SK-N-SH treated with all-trans-retinoic acid at 6 μM for 48 hours (cell line): ENCODE measurements at regions not wholly inside any gene's neighbourhood (a gene's known extent, or its start where the extent isn't known, plus 50 kb on each side); places are given as distances from the start of the nearest gene placed in this dataset.

Experiments
- ATAC-seq: fragments of 200-7000 bp; cut with Tn5 transposase; 3 replicates; pipeline ENCODE4 v1.9.1; 2020; ENCODE audit warnings: mild to moderate bottlenecking, moderate library complexity
- ARNTL ChIP-seq: fragments of 450-650 bp; formaldehyde crosslinking; IDR thresholded peaks from 2 replicates; pipeline ENCODE4 v1.5.0; 2020; ENCODE audit warnings: low read depth, mild to moderate bottlenecking, moderate library complexity, borderline replicate concordance
- BACH2 ChIP-seq: fragments of 250-450 bp; sonication (Bioruptor Pico); IDR thresholded peaks from 2 replicates; pipeline ENCODE4 v1.9.0; 2021; ENCODE audit warnings: mild to moderate bottlenecking, borderline replicate concordance
- CREB5 ChIP-seq: fragments of 250-450 bp; sonication (Bioruptor Pico); IDR thresholded peaks from 2 replicates; pipeline ENCODE4 v1.5.1; 2020; ENCODE audit warnings: low read depth, mild to moderate bottlenecking, moderate library complexity
- CSDC2 ChIP-seq: fragments of 250-450 bp; sonication (Bioruptor Pico); IDR thresholded peaks from 2 replicates; pipeline ENCODE4 v1.5.0; 2020; ENCODE audit warnings: mild to moderate bottlenecking, moderate library complexity
- CSRNP3 ChIP-seq: fragments of 250-450 bp; sonication (Bioruptor Pico); IDR thresholded peaks from 2 replicates; pipeline ENCODE4 v1.5.1; 2021; ENCODE audit warnings: mild to moderate bottlenecking, moderate library complexity
- ISL1 ChIP-seq: fragments of 250-450 bp; sonication (Bioruptor Pico); IDR thresholded peaks from 2 replicates; pipeline ENCODE4 v2.1.2; 2022; ENCODE audit warnings: mild to moderate bottlenecking, moderate library complexity
- PATZ1 ChIP-seq: fragments of 250-450 bp; sonication (Bioruptor Pico); IDR thresholded peaks from 2 replicates; pipeline ENCODE4 v1.8.0; 2020; ENCODE audit warnings: mild to moderate bottlenecking, moderate library complexity, borderline replicate concordance
- SNAI2 ChIP-seq: fragments of 250-450 bp; sonication (Bioruptor Pico); IDR thresholded peaks from 2 replicates; pipeline ENCODE4 v1.5.0; 2020; ENCODE audit warnings: mild to moderate bottlenecking, moderate library complexity
- TCF4 ChIP-seq: fragments of 250-450 bp; sonication (Bioruptor Pico); IDR thresholded peaks from 2 replicates; pipeline ENCODE4 v1.8.0; 2021; ENCODE audit warnings: mild to moderate bottlenecking, moderate library complexity, borderline replicate concordance
- TOX ChIP-seq: fragments of 250-450 bp; sonication (Bioruptor Pico); IDR thresholded peaks from 2 replicates; pipeline ENCODE4 v1.8.0; 2021; ENCODE audit warnings: mild to moderate bottlenecking, moderate library complexity, borderline replicate concordance
- TSHZ2 ChIP-seq: fragments of 250-450 bp; sonication (Bioruptor Pico); IDR thresholded peaks from 2 replicates; pipeline ENCODE4 v1.5.0; 2020; ENCODE audit warnings: mild to moderate bottlenecking, moderate library complexity
- ZC3H10 ChIP-seq: fragments of 250-450 bp; sonication (Bioruptor Pico); IDR thresholded peaks from 2 replicates; pipeline ENCODE4 v1.5.1; 2021; ENCODE audit warnings: mild to moderate bottlenecking, moderate library complexity
- ZFP3 ChIP-seq: fragments of 250-450 bp; sonication (Bioruptor Pico); IDR thresholded peaks from 2 replicates; pipeline ENCODE4 v1.5.0; 2020; ENCODE audit warnings: mild to moderate bottlenecking, moderate library complexity
- ZNF565 ChIP-seq: fragments of 450-650 bp; formaldehyde crosslinking; conservative IDR thresholded peaks from 2 replicates; pipeline ENCODE4 v1.5.0; 2020; ENCODE audit warnings: low read depth, mild to moderate bottlenecking, moderate library complexity
- ZNF70 ChIP-seq: fragments of 450-650 bp; formaldehyde crosslinking; IDR thresholded peaks from 2 replicates; pipeline ENCODE4 v1.5.0; 2020; ENCODE audit warnings: mild to moderate bottlenecking, moderate library complexity
- ZNF8 ChIP-seq: fragments of 450-650 bp; formaldehyde crosslinking; IDR thresholded peaks from 2 replicates; pipeline ENCODE4 v1.5.0; 2020; ENCODE audit warnings: mild to moderate bottlenecking, moderate library complexity

GRCh38 chr5:4642525-4642924, 497.6 kb upstream of the ADAMTS16 start:
- no peak for TF ChIP-seq ZNF70 (CRISPR knock-in tag)
- no peak for TF ChIP-seq PATZ1 (CRISPR knock-in tag)
- TF ChIP-seq CSRNP3 = no peak
- no peak for TF ChIP-seq ZNF565
- no peak for TF ChIP-seq ISL1 (CRISPR knock-in tag)
- TF ChIP-seq TOX (CRISPR knock-in tag) = no peak
- TF ChIP-seq ZC3H10 = no peak
- TF ChIP-seq ZNF8 (CRISPR knock-in tag) = no peak
- no peak for ATAC-seq

GRCh38 chr5:4643190-4643589, 496.9 kb upstream of the ADAMTS16 start:
- ATAC-seq = no peak
- TF ChIP-seq TSHZ2 (CRISPR knock-in tag) = no peak
- no peak for TF ChIP-seq SNAI2 (CRISPR knock-in tag)
- no peak for TF ChIP-seq ZNF565
- TF ChIP-seq ZNF8 (CRISPR knock-in tag) = no peak
- TF ChIP-seq CSRNP3 = no peak
- TF ChIP-seq ZC3H10 = no peak
- no peak for TF ChIP-seq TCF4 (CRISPR knock-in tag)
- TF ChIP-seq CREB5 (CRISPR knock-in tag) = no peak
- TF ChIP-seq ARNTL (CRISPR knock-in tag) = no peak
- no peak for TF ChIP-seq PATZ1 (CRISPR knock-in tag)

- no peak for ATAC-seq
- no peak for TF ChIP-seq ZFP3 (CRISPR knock-in tag)
- TF ChIP-seq ARNTL (CRISPR knock-in tag) = no peak
- TF ChIP-seq ZNF565 = no peak
- no peak for TF ChIP-seq TSHZ2 (CRISPR knock-in tag)
- no peak for TF ChIP-seq CSDC2 (CRISPR knock-in tag)
- TF ChIP-seq PATZ1 (CRISPR knock-in tag) = no peak
- TF ChIP-seq CREB5 (CRISPR knock-in tag) = no peak
- no peak for TF ChIP-seq TCF4 (CRISPR knock-in tag)
- no peak for TF ChIP-seq ISL1 (CRISPR knock-in tag)
- no peak for TF ChIP-seq BACH2 (CRISPR knock-in tag)
Measured at GRCh38 chr5:4643960-4644359, 496.2 kb upstream of the ADAMTS16 start.
